Tibial nerve (tissue), 4 donors: ENCODE measurements at regions not wholly inside any gene's neighbourhood (a gene's known extent, or its start where the extent isn't known, plus 50 kb on each side); places are given as distances from the start of the nearest gene placed in this dataset.

Source experiments
- DNase-seq, 2 donors: peaks; one replicate each; pipeline ENCODE4 v3.0.0-alpha.2; 2019; ENCODE audit warnings: low spot score in 2 of 2
- H3K27ac ChIP-seq, 4 donors: fragments of 200-600 bp; sonication (generic) in 3 of 4; one replicate each; pipeline ENCODE4 v1.5.1; 2017 to 2019; ENCODE audit warnings: mild to moderate bottlenecking in 1 of 4
- H3K27me3 ChIP-seq, 2 donors: fragments of 200-600 bp; sonication (generic) in 1 of 2; one replicate each; pipeline versions ENCODE4 v1.5.1 to v1.6.0; 2017 to 2019
- H3K36me3 ChIP-seq, 3 donors: fragments of 200-600 bp; sonication (generic); one replicate each; pipeline ENCODE4 v1.5.1; 2018 to 2019
- H3K4me1 ChIP-seq, 4 donors: fragments of 200-600 bp; sonication (generic) in 3 of 4; one replicate each; pipeline ENCODE4 v1.5.1; 2017 to 2019
- H3K4me3 ChIP-seq, 4 donors: fragments of 200-600 bp; sonication (generic) in 3 of 4; one replicate each; pipeline ENCODE4 v1.5.1; 2017 to 2019; ENCODE audit warnings: mild to moderate bottlenecking in 1 of 4, moderate library complexity in 1 of 4
- H3K9me3 ChIP-seq, 4 donors: fragments of 200-600 bp; sonication (generic) in 3 of 4; one replicate each; pipeline ENCODE4 v1.5.1; 2017 to 2019
- EP300 ChIP-seq, 2 donors: sonication (generic); formaldehyde crosslinking; IDR thresholded peaks; one replicate each; pipeline ENCODE4 v1.6.1; 2017; ENCODE audit warnings: antibody characterized with exemption in 2 of 2, mild to moderate bottlenecking in 1 of 2
- POLR2A ChIP-seq, 2 donors: fragments of 450-650 bp; IDR thresholded peaks; one replicate each; pipeline ENCODE4 v1.6.1; 2017; ENCODE audit warnings: antibody characterized with exemption in 2 of 2, mild to moderate bottlenecking in 2 of 2, moderate library complexity in 2 of 2
- WGBS, 2 donors: methylation state at CpG; one replicate each; pipeline ENCODE4 v1.1.5; 2018; 5-methylcytosine and 5-hydroxymethylcytosine counted together
- TF ChIP-seq, protein P1 (sequence below), 5 experiments: fragments of 200-600 bp in 3 of 5; fragments of 450-650 bp in 2 of 5; sonication (generic) in 3 of 5; IDR thresholded peaks; one replicate each; pipeline ENCODE4 v1.5.1; 2016 to 2019; ENCODE audit warnings: antibody characterized with exemption in 5 of 5, mild to moderate bottlenecking in 3 of 5, moderate library complexity in 2 of 5

DNA sequence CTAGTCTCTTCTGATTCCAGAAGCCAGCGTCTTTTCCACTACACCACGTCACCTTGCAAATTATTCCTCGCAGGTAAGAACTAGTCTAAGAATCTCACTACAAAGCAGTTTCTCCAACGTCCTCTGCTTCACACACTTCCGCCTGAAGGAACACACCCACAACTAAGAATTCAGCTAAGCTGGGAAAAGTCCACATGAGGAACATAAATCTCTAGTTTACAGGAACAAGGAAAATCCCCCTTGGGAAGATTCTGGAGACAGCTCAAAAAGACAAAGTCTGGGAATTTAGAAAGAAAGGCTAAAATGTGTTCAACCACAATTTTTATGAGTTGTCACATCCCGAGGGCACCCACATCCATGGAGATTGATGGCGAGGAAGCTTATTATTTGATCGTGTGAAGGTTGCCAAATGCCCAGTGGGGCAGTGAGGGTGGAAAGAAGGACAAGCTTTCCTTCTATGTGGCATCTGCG lies 780.2 kb upstream of the TBX3 start:
- H3K27ac ChIP-seq, result no peak overlapping the region
- 57 to 58% methylated on average over 9 of the region's 9 CpGs for WGBS, 2 donors
- TF ChIP-seq POLR2A (IDR thresholded peaks at IDR 0.05) (no peak), EP300 (IDR thresholded peaks at IDR 0.05) (no peak)
- TF ChIP-seq, protein P1, sequence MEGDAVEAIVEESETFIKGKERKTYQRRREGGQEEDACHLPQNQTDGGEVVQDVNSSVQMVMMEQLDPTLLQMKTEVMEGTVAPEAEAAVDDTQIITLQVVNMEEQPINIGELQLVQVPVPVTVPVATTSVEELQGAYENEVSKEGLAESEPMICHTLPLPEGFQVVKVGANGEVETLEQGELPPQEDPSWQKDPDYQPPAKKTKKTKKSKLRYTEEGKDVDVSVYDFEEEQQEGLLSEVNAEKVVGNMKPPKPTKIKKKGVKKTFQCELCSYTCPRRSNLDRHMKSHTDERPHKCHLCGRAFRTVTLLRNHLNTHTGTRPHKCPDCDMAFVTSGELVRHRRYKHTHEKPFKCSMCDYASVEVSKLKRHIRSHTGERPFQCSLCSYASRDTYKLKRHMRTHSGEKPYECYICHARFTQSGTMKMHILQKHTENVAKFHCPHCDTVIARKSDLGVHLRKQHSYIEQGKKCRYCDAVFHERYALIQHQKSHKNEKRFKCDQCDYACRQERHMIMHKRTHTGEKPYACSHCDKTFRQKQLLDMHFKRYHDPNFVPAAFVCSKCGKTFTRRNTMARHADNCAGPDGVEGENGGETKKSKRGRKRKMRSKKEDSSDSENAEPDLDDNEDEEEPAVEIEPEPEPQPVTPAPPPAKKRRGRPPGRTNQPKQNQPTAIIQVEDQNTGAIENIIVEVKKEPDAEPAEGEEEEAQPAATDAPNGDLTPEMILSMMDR (IDR thresholded peaks at IDR 0.05), result no peak

DNA sequence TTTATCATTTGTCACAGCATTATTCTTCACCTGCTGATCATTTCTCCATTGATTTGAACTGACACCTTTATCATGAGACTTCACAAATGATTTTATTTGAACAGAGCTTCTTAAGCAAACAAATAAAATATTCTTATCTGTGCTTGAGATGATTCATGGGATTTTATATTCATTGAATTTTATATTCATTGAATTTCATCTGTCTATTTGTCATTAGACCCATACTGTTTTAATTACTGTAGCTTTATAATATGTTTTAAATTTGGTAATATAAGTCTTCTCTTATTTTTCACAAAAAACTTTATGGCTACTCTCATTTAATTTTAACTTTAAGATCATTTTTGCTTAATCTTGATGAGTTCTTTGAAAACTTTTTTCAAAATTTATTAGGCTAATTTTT lies 777.4 kb upstream of the TBX3 start:
- no peak overlapping the region for H3K27ac ChIP-seq
- H3K27me3 ChIP-seq, result no peaks in the 10 kb centered on the region
- H3K36me3 ChIP-seq, result no peaks in the 10 kb centered on the region
- DNase-seq, result no peak
- no peaks in the 10 kb centered on the region for H3K4me1 ChIP-seq
- peaks cover 0 to 10% (median 0%) of the 10 kb centered on the region in 4 donors for H3K9me3 ChIP-seq
- TF ChIP-seq EP300 (IDR thresholded peaks at IDR 0.05) (no peak), POLR2A (IDR thresholded peaks at IDR 0.05) (no peak)
- TF ChIP-seq, protein P1 (IDR thresholded peaks at IDR 0.05), result no peak
- no peak overlapping the region for H3K4me3 ChIP-seq

More for the DNA sequence above, 780.2 kb upstream of the TBX3 start:
- Histone ChIP-seq H3K4me1 (no peaks in the 10 kb centered on the region), H3K9me3 (peaks cover 0 to 7% (median 0%) of the 10 kb centered on the region in 4 donors), H3K27me3 (no peaks in the 10 kb centered on the region), H3K36me3 (no peaks in the 10 kb centered on the region), H3K4me3 (no peak overlapping the region)
- no peak for DNase-seq

DNA sequence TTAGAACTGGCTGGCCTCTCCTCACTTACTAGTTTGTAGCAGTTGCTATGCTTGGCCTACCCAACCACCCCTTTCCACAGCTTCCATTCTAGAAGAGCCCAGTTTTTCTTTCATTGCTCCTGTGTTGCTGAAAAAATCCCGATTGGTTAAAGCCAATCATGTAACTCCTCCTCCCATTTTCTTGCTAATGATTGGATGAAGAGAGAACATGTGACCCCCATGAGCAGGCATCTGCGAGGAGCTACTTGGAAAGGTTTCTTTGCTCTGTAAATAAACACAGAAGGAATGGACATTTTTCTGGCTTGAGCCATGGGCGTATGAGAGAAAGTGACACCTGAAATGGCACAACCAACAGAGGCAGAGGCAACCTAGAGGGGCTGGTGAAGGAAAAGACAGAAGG lies 773.8 kb upstream of the TBX3 start:
- Histone ChIP-seq H3K4me3 (no peak overlapping the region), H3K4me1 (no peaks in the 10 kb centered on the region), H3K27me3 (no peaks in the 10 kb centered on the region), H3K9me3 (peaks cover 0 to 15% (median 0%) of the 10 kb centered on the region in 4 donors), H3K36me3 (no peaks in the 10 kb centered on the region), H3K27ac (no peak overlapping the region)
- DNase-seq, result no peak
- TF ChIP-seq POLR2A (IDR thresholded peaks at IDR 0.05) (no peak), EP300 (IDR thresholded peaks at IDR 0.05) (no peak)
- TF ChIP-seq, protein P1 (IDR thresholded peaks at IDR 0.05), result no peak
- 89 to 96% methylated on average over 3 of the region's 3 CpGs for WGBS, 2 donors

DNA sequence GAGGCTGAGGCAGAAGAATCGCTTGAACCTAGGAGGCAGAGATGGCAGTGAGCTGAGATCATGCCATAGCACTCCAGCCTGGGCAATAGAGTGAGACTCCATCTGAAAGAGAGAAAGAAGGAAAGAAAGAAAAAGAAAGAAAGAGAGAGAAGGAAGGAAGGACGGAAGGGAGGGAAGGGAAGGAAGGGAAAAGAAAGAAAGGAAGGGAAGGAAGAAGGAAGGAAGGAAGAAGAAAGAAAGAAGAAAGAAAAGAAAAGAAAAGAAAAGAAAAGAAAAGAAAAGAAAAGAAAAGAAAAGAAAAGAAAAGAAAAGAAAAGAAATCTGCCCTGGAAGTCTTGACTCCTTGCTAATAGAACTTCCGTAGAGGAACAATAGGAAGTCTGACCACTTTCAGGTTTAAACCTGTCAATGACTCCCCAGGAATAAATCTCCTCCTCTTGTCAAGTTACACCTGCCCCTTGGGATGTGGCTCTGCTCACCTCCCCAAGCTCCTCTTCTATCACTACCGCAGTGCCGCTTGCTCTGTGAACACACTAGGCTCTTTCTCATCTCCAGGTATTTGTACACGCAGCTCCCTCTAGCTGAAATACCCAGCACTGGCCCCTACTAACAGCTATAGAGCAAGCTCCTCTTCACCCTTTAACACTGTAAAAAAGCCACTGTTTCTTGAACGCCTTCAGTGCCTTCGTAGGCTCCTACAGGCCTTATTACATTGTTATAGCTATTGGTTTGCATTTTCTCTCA lies 773.1 kb upstream of the TBX3 start:
- H3K36me3 ChIP-seq, result no peaks in the 10 kb centered on the region
- H3K4me1 ChIP-seq, result peaks cover 0 to 2% (median 0%) of the 10 kb centered on the region in 4 donors
- H3K4me3 ChIP-seq, result no peak overlapping the region
- no peak for DNase-seq
- no peak overlapping the region for H3K27ac ChIP-seq
- 77 to 79% methylated on average over 8 of the region's 8 CpGs for WGBS, 2 donors
- H3K9me3 ChIP-seq, result peaks cover 0 to 14% (median 0%) of the 10 kb centered on the region in 4 donors
- H3K27me3 ChIP-seq, result no peaks in the 10 kb centered on the region
- TF ChIP-seq, protein P1 (IDR thresholded peaks at IDR 0.05), result no peak
- TF ChIP-seq EP300 (IDR thresholded peaks at IDR 0.05) (no peak), POLR2A (IDR thresholded peaks at IDR 0.05) (no peak)

DNA sequence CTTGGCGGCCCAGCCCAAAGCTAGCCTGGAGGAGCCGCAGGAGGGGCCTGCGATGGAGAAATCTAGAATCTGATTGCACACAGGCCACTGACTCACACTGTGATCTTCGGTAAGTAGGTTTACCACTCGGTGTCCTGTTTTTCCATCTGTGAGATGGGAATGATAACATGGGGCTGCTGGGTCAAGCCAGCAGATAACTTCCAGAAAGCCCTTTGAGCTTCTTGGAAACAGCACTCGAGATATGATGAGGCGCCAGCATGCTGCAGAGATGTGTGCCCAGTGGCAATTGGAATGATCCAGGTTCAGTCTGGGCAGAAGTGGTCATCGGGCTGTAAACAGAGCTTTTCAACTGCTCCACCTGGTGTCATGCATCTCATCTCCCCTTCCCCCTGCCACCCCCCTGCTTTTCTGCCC lies 771.3 kb upstream of the TBX3 start:
- Histone ChIP-seq H3K27me3 (peaks cover 0 to 4% of the 10 kb centered on the region in 2 donors), H3K4me3 (no peak overlapping the region), H3K27ac (no peak overlapping the region), H3K36me3 (no peaks in the 10 kb centered on the region), H3K9me3 (peaks cover 0 to 9% (median 0%) of the 10 kb centered on the region in 4 donors), H3K4me1 (peaks cover 0 to 10% (median 0%) of the 10 kb centered on the region in 4 donors)
- WGBS, 2 donors, result 68 to 82% methylated on average over 8 of the region's 8 CpGs
- no peak for TF ChIP-seq EP300 (IDR thresholded peaks at IDR 0.05)
- TF ChIP-seq, protein P1 (IDR thresholded peaks at IDR 0.05), result no peak
- no peak for DNase-seq
